Skeletal muscle tissue (tissue), 3 donors: ENCODE measurements at regions not wholly inside any gene's neighbourhood (a gene's known extent, or its start where the extent isn't known, plus 50 kb on each side); places are given as distances from the start of the nearest gene placed in this dataset.

ENCODE experiments used
- H3K27ac ChIP-seq: one replicate; pipeline ENCODE4 v1.7.0; 2013; ENCODE audit warnings: mild to moderate bottlenecking, low read depth, low read length, inconsistent platforms
- H3K27me3 ChIP-seq, 3 donors: one replicate each; pipeline ENCODE4 v1.7.0; 2013; ENCODE audit warnings: low read length in 3 of 3; ENCODE audit not compliant: control insufficient read depth in 3 of 3, insufficient read depth in 3 of 3
- H3K36me3 ChIP-seq, 3 donors: one replicate each; pipeline ENCODE4 v1.7.0; 2013; ENCODE audit warnings: low read length in 3 of 3; ENCODE audit not compliant: control insufficient read depth in 3 of 3, insufficient read depth in 3 of 3
- H3K4me1 ChIP-seq, 3 donors: one replicate each; pipeline ENCODE4 v1.7.0; 2013; ENCODE audit warnings: low read length in 3 of 3, mild to moderate bottlenecking in 3 of 3; ENCODE audit not compliant: control insufficient read depth in 3 of 3, insufficient read depth in 3 of 3
- H3K4me3 ChIP-seq, 3 donors: one replicate each; pipeline ENCODE4 v1.7.0; 2013; ENCODE audit warnings: low read length in 3 of 3
- H3K9ac ChIP-seq, 3 donors: one replicate each; pipeline ENCODE4 v1.7.0; 2013; ENCODE audit warnings: low read length in 3 of 3, mild to moderate bottlenecking in 3 of 3, moderate library complexity in 2 of 3, low read depth in 1 of 3
- H3K9me3 ChIP-seq, 3 donors: one replicate each; pipeline ENCODE4 v1.7.0; 2013; ENCODE audit warnings: low read length in 3 of 3; ENCODE audit not compliant: control insufficient read depth in 3 of 3
- donor health status: Osteomylitis.

- Histone ChIP-seq H3K27ac (no peak overlapping the region), H3K36me3 (no peaks in the 10 kb centered on the region), H3K9ac (no peak overlapping the region), H3K4me3 (no peak overlapping the region), H3K27me3 (no peaks in the 10 kb centered on the region), H3K9me3 (no peaks in the 10 kb centered on the region), H3K4me1 (no peaks in the 10 kb centered on the region)
Observed at GRCh38 chr13:108383667-108384066, 114.1 kb downstream of the TNFSF13B start.

GRCh38 chr13:108387156-108387555 is 117.6 kb downstream of the TNFSF13B start:
- H3K9ac ChIP-seq: no peak overlapping the region
- no peaks in the 10 kb centered on the region for H3K9me3 ChIP-seq
- no peak overlapping the region for H3K27ac ChIP-seq
- H3K36me3 ChIP-seq: no peaks in the 10 kb centered on the region
- H3K27me3 ChIP-seq: no peaks in the 10 kb centered on the region
- no peak overlapping the region for H3K4me3 ChIP-seq
- H3K4me1 ChIP-seq: no peaks in the 10 kb centered on the region

DNA sequence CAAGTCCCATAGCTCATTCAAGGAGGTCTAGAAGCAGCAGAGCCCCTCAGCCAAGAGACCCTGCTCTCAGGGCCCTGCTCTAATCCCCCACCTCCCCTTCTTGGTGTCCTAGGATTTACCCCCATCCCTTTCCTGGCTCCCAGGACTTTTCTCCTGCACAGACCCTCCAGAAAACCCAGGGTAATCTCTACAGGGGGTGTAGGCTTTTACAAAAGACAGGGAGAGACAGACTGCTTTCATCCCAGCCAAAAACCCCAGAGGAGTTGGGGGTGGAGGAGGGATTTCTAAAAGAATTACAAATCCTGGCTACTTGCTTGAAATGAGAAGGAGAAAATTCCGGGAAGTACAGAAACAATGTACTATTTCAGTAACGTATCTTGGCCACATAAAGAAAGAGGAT is 133.3 kb downstream of the TNFSF13B start:
- H3K9ac ChIP-seq: no peak overlapping the region
- H3K4me1 ChIP-seq: no peaks in the 10 kb centered on the region
- no peaks in the 10 kb centered on the region for H3K36me3 ChIP-seq
- H3K4me3 ChIP-seq: no peak overlapping the region
- no peak overlapping the region for H3K27ac ChIP-seq
- no peaks in the 10 kb centered on the region for H3K9me3 ChIP-seq
- peaks cover 0 to 2% (median 0%) of the 10 kb centered on the region in 3 donors for H3K27me3 ChIP-seq

GRCh38 chr13:108407495-108407894 is 138.0 kb downstream of the TNFSF13B start:
- Histone ChIP-seq H3K27me3 (no peaks in the 10 kb centered on the region), H3K4me3 (no peak overlapping the region), H3K36me3 (no peaks in the 10 kb centered on the region), H3K4me1 (no peaks in the 10 kb centered on the region), H3K27ac (no peak overlapping the region), H3K9me3 (no peaks in the 10 kb centered on the region), H3K9ac (no peak overlapping the region)

- Histone ChIP-seq H3K36me3 (no peaks in the 10 kb centered on the region), H3K4me3 (no peak overlapping the region), H3K4me1 (no peaks in the 10 kb centered on the region)
Observed at GRCh38 chr13:108408672-108409071, 139.2 kb downstream of the TNFSF13B start.

DNA sequence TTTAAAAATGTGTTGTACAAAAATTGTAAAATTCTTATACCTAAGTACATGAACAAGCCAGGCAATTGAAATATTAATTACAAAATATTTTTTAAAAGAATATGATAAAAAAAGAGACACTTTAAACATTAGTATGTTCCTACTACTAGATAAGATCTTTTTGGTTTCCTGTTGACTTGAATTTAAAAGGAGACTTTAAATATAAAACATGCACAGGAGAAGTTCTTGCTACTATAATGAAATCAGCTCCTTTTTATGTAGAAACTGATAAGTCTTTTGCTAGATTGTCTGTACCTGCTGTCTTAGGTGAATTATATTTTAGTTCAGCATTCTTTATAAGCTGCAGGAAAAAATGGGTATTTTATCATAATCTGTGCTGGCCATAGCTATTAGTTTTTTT is 140.2 kb downstream of the TNFSF13B start:
- H3K4me3 ChIP-seq: no peak overlapping the region
- H3K27ac ChIP-seq: no peak overlapping the region
- H3K36me3 ChIP-seq: no peaks in the 10 kb centered on the region
- no peaks in the 10 kb centered on the region for H3K27me3 ChIP-seq
- H3K4me1 ChIP-seq: no peaks in the 10 kb centered on the region
- H3K9me3 ChIP-seq: no peaks in the 10 kb centered on the region
- no peak overlapping the region for H3K9ac ChIP-seq

More at GRCh38 chr13:108408672-108409071, 139.2 kb downstream of the TNFSF13B start:
- Histone ChIP-seq H3K9me3 (no peaks in the 10 kb centered on the region), H3K27me3 (no peaks in the 10 kb centered on the region), H3K27ac (no peak overlapping the region), H3K9ac (no peak overlapping the region)

DNA sequence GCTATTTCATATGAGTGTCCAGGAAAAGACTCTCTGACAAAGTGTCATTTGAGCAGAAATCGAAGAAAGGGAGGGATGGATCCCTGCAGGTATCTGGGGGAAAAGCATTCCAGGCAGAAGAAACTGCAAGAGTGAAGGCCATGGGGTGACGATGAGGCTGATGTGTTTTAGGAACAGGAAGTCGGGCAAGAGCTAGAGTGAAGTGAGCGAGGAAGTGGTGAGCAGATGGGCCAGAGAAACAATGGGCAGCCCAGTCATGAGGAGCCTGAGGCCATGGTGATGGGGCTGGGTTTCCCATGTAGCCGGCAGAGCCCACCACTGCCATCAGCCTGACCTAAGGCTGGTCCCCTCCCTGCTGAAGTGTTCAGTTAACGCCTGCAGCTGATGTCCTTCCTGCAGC is 150.2 kb downstream of the TNFSF13B start:
- Histone ChIP-seq H3K27ac (no peak overlapping the region), H3K9me3 (no peaks in the 10 kb centered on the region), H3K27me3 (no peaks in the 10 kb centered on the region), H3K9ac (no peak overlapping the region), H3K4me1 (no peaks in the 10 kb centered on the region), H3K36me3 (no peaks in the 10 kb centered on the region), H3K4me3 (no peak overlapping the region)

DNA sequence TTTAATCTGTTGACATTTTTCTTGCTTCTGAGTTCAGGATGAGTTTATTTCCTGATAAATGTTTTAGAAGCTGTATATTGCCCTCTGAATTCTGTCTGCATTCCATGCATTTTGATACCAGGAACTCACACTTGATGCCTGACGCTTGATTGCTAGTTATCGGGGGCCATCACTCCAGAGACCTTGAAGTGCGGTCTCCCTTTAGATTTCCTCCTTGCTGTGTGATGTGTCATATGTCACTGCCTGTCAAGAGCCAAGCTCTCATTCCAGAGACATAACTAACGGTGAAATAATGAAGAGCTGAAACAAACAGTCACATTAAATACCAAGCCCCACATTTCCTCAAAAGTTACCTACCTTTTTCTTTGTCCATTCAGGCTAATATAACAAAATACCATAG is 155.5 kb downstream of the TNFSF13B start:
- H3K9ac ChIP-seq: no peak overlapping the region
- no peaks in the 10 kb centered on the region for H3K36me3 ChIP-seq
- H3K4me1 ChIP-seq: no peaks in the 10 kb centered on the region
- H3K27ac ChIP-seq: no peak overlapping the region
- no peak overlapping the region for H3K4me3 ChIP-seq
- no peaks in the 10 kb centered on the region for H3K27me3 ChIP-seq
- H3K9me3 ChIP-seq: no peaks in the 10 kb centered on the region

GRCh38 chr13:108426893-108427292 is 157.4 kb downstream of the TNFSF13B start:
- Histone ChIP-seq H3K9me3 (no peaks in the 10 kb centered on the region), H3K4me1 (no peaks in the 10 kb centered on the region), H3K9ac (no peak overlapping the region), H3K27me3 (no peaks in the 10 kb centered on the region), H3K27ac (no peak overlapping the region), H3K4me3 (no peak overlapping the region), H3K36me3 (no peaks in the 10 kb centered on the region)

DNA sequence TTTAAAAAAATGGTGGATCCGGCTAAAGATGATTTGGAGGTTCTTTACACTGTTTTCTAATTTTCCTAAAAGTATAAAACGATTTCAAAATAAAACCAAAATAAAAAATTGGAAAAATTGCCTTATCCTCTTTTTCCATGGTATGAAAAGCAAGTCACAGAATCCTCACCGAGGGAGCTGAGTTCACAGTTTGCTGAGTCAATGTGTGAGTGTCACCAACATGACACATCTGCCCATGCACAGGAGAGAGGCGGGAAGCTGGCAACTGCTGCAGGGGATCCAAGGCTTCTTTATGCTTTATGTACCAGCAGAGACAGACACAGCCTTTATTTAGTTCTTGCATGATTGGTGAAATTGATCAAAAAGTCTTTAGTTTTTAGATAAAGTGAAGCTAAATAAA is 157.8 kb downstream of the TNFSF13B start:
- Histone ChIP-seq H3K27me3 (no peaks in the 10 kb centered on the region), H3K9me3 (no peaks in the 10 kb centered on the region), H3K4me1 (no peaks in the 10 kb centered on the region), H3K36me3 (no peaks in the 10 kb centered on the region), H3K4me3 (no peak overlapping the region), H3K27ac (no peak overlapping the region), H3K9ac (no peak overlapping the region)

GRCh38 chr13:108428691-108429090 is 159.2 kb downstream of the TNFSF13B start:
- Histone ChIP-seq H3K36me3 (no peaks in the 10 kb centered on the region), H3K9me3 (no peaks in the 10 kb centered on the region), H3K9ac (no peak overlapping the region), H3K27ac (no peak overlapping the region), H3K27me3 (no peaks in the 10 kb centered on the region), H3K4me1 (no peaks in the 10 kb centered on the region), H3K4me3 (no peak overlapping the region)
